ENCODE measurements at regions not wholly inside any gene's neighbourhood (a gene's known extent, or its start where the extent isn't known, plus 50 kb on each side); places are given as distances from the start of the nearest gene placed in this dataset.
A peak's percentile ranks its signal among the peaks of the same experiment; 100 is the strongest.

GRCh38 chr17:14776791-14777190, 475.9 kb downstream of the HS3ST3B1 start:
- Mint-ChIP-seq H3K27me3 (ENCODE audit: low read depth in 3 of 3) (peaks cover 1 to 2% (median 2%) of the 10 kb centered on the region in 3 donors), H3K36me3 (no peaks in the 10 kb centered on the region)

GRCh38 chr17:14775731-14776492, 475.0 kb downstream of the HS3ST3B1 start:
- Mint-ChIP-seq H3K4me3 (no peak overlapping the region), H3K36me3 (no peaks in the 10 kb centered on the region), H3K4me1 (peaks cover 30% of the 10 kb centered on the region), H3K9me3 (peaks cover 4 to 8% (median 5%) of the 10 kb centered on the region in 7 donors), H3K27me3 (ENCODE audit: low read depth in 3 of 3) (peaks cover 1 to 2% (median 2%) of the 10 kb centered on the region in 3 donors), H3K27ac (no peak overlapping the region)
- Histone ChIP-seq H3K27ac (ENCODE audit: low read depth in 1 of 2, low read length in 2 of 2) (no peak overlapping the region), H3K4me2 (replicated peaks; ENCODE audit: extremely low read depth, low read length, poor library complexity, severe bottlenecking) (no peak overlapping the region), H3K36me3 (replicated peaks in 1 of 2; ENCODE audit: control insufficient read depth in 1 of 2, insufficient read depth in 2 of 2, low read length in 2 of 2) (no peaks in the 10 kb centered on the region), H3K4me3 (replicated peaks in 1 of 3; ENCODE audit: low read depth in 2 of 3, low read length in 3 of 3) (peak overlapping the region in 1 of 3 experiments; percentile 13), H3K27me3 (ENCODE audit: control insufficient read depth in 2 of 2, insufficient read depth in 2 of 2, low read length in 2 of 2) (no peaks in the 10 kb centered on the region), H3K79me2 (ENCODE audit: insufficient read depth, low read length) (no peaks in the 10 kb centered on the region), H3K9me3 (replicated peaks in 1 of 2; ENCODE audit: control insufficient read depth in 1 of 2, insufficient read depth in 1 of 2, low read length in 2 of 2) (peaks cover 5 to 7% of the 10 kb centered on the region in 2 donors), H2AFZ (ENCODE audit: insufficient read depth, low read depth, low read length, poor library complexity, severe bottlenecking) (no peak overlapping the region), H4K20me1 (ENCODE audit: insufficient read depth, low read length) (no peaks in the 10 kb centered on the region), H3K4me1 (ENCODE audit: control insufficient read depth in 1 of 2, insufficient read depth in 2 of 2, low read length in 2 of 2) (peaks cover 14 to 27% of the 10 kb centered on the region in 2 donors), H3K9ac (ENCODE audit: insufficient read depth, low read length, poor library complexity, severe bottlenecking) (no peak overlapping the region)
- 43% methylated on average over 7 of the region's 8 CpGs for WGBS (ENCODE audit: insufficient coverage)
- TF ChIP-seq CTCF (IDR thresholded peaks at IDR 0.05): no peak
- DNase-seq: no peak
- intact Hi-C loops (cut with micrococcal nuclease): no loop called here

More at GRCh38 chr17:14776791-14777190, 475.9 kb downstream of the HS3ST3B1 start:
- H3K9me3 ChIP-seq (replicated peaks in 1 of 2; ENCODE audit: control insufficient read depth in 1 of 2, insufficient read depth in 1 of 2, low read length in 2 of 2): peaks cover 5 to 7% of the 10 kb centered on the region in 2 donors
- no peak overlapping the region for H2AFZ ChIP-seq (ENCODE audit: insufficient read depth, low read depth, low read length, poor library complexity, severe bottlenecking)
- WGBS (ENCODE audit: insufficient coverage): no CpG with 5 or more reads among the region's 1 CpG
- Mint-ChIP-seq H3K4me1 (peaks cover 30% of the 10 kb centered on the region), H3K27ac (no peak overlapping the region), H3K4me3 (no peak overlapping the region), H3K9me3 (peaks cover 4 to 8% (median 5%) of the 10 kb centered on the region in 7 donors)
- H3K36me3 ChIP-seq (replicated peaks in 1 of 2; ENCODE audit: control insufficient read depth in 1 of 2, insufficient read depth in 2 of 2, low read length in 2 of 2): no peaks in the 10 kb centered on the region
- H3K9ac ChIP-seq (ENCODE audit: insufficient read depth, low read length, poor library complexity, severe bottlenecking): no peak overlapping the region
- no peak overlapping the region for H3K27ac ChIP-seq (ENCODE audit: low read depth in 1 of 2, low read length in 2 of 2)
- H3K27me3 ChIP-seq (ENCODE audit: control insufficient read depth in 2 of 2, insufficient read depth in 2 of 2, low read length in 2 of 2): no peaks in the 10 kb centered on the region
- H4K20me1 ChIP-seq (ENCODE audit: insufficient read depth, low read length): no peaks in the 10 kb centered on the region
- H3K4me3 ChIP-seq (replicated peaks in 1 of 3; ENCODE audit: low read depth in 2 of 3, low read length in 3 of 3): no peak overlapping the region
- TF ChIP-seq CTCF (IDR thresholded peaks at IDR 0.05): no peak
- intact Hi-C loops (cut with micrococcal nuclease): no loop called here
- H3K4me1 ChIP-seq (ENCODE audit: control insufficient read depth in 1 of 2, insufficient read depth in 2 of 2, low read length in 2 of 2): peaks cover 14 to 27% of the 10 kb centered on the region in 2 donors
- H3K79me2 ChIP-seq (ENCODE audit: insufficient read depth, low read length): no peaks in the 10 kb centered on the region
- no peak overlapping the region for H3K4me2 ChIP-seq (replicated peaks; ENCODE audit: extremely low read depth, low read length, poor library complexity, severe bottlenecking)
- no peak for DNase-seq
